ENCODE measurements at regions not wholly inside any gene's neighbourhood (a gene's known extent, or its start where the extent isn't known, plus 50 kb on each side); places are given as distances from the start of the nearest gene placed in this dataset.
A peak's percentile ranks its signal among the peaks of the same experiment; 100 is the strongest.

GRCh38 chrX:14164828-14165227 is 135.1 kb upstream of the GEMIN8 start:
- DNase-seq (ENCODE audit: low read depth), result no peak

- DNase-seq (ENCODE audit: low read depth), result no peak
Observed at GRCh38 chrX:14125462-14125861, 95.8 kb upstream of the GEMIN8 start.

GRCh38 chrX:14124562-14124961 is 94.9 kb upstream of the GEMIN8 start:
- DNase-seq (ENCODE audit: low read depth), result no peak

DNA sequence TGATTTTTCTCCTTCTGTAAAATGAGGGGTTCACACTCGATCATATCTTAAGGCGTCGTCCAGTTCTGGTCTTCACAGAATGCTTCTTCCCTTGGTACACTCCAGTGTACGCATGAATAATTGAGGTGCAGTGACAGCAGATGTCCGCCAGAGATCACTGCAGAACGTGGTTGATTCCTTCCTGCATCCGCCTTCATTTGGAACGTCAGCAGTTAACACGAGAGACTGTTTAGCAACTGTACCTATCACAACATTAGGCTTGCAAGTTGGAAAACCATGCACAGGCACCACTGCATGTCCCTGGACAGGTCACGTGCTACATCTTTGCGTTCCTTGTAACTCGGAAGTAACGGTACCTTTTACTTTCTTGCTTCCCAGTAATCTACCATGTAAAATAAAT is 66.0 kb upstream of the GEMIN8 start:
- DNase-seq (ENCODE audit: low read depth), result peak; percentile 63

- no peak for DNase-seq (ENCODE audit: low read depth)
Observed at GRCh38 chrX:14094191-14094590, 64.5 kb upstream of the GEMIN8 start.

DNA sequence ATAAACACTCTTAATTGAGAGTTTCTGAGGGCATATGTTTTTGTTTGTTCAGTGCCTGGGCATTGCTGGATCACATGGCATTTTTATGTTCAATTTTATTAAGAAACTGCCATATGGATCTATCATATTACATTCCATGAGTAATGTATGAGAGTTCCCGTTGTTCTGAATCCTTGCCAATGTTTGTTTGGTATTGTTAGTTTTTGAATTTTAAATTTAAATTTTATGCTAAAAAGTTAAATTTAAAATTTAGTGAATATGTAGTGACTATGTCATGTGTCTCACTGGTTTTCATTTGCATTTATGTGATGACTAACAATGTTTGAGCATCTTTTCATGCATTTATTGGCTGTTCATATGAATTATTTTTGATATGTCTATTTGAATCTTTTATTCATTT is 54.8 kb upstream of the GEMIN8 start:
- DNase-seq (ENCODE audit: low read depth), result no peak

- DNase-seq (ENCODE audit: low read depth), result no peak
Observed at GRCh38 chrX:14083783-14084182, 54.1 kb upstream of the GEMIN8 start.

GRCh38 chrX:14079891-14080430 is 50.3 kb upstream of the GEMIN8 start:
- no peak for DNase-seq (ENCODE audit: low read depth)

All from EH (cell line).